ENCODE measurements at regions not wholly inside any gene's neighbourhood (a gene's known extent, or its start where the extent isn't known, plus 50 kb on each side); places are given as distances from the start of the nearest gene placed in this dataset.

DNA sequence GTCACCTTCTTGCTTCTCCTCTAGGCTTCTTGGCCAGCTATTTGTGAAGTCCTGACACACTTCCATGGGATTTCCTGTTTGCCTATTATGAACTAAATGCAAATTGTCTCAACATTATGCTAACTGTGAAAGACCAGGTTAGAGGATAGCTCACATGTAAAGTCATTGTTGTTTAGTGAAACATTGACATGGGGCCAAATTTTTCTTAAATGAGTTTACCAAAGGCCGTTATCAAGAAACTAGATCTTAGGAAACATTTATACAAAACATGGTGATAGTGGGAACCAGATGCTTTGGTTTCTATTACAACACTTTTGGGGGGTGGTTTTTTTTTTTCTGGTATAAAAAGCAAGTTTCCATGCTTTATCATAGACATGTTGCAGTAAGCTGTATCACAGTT is 466.8 kb upstream of the FAM241A start:
- TF ChIP-seq SP1 (IDR thresholded peaks at IDR 0.05) (no peak), CTCF (IDR thresholded peaks at IDR 0.05; ENCODE audit: low read depth, low read length, missing input control) (no peak), MAX (IDR thresholded peaks at IDR 0.05) (no peak), RAD21 (IDR thresholded peaks at IDR 0.05) (no peak), ATF3 (IDR thresholded peaks at IDR 0.05) (no peak), JUND (IDR thresholded peaks at IDR 0.05) (no peak), TAF1 (conservative IDR thresholded peaks at IDR 0.05) (no peak)
- TF ChIP-seq, protein P1, sequence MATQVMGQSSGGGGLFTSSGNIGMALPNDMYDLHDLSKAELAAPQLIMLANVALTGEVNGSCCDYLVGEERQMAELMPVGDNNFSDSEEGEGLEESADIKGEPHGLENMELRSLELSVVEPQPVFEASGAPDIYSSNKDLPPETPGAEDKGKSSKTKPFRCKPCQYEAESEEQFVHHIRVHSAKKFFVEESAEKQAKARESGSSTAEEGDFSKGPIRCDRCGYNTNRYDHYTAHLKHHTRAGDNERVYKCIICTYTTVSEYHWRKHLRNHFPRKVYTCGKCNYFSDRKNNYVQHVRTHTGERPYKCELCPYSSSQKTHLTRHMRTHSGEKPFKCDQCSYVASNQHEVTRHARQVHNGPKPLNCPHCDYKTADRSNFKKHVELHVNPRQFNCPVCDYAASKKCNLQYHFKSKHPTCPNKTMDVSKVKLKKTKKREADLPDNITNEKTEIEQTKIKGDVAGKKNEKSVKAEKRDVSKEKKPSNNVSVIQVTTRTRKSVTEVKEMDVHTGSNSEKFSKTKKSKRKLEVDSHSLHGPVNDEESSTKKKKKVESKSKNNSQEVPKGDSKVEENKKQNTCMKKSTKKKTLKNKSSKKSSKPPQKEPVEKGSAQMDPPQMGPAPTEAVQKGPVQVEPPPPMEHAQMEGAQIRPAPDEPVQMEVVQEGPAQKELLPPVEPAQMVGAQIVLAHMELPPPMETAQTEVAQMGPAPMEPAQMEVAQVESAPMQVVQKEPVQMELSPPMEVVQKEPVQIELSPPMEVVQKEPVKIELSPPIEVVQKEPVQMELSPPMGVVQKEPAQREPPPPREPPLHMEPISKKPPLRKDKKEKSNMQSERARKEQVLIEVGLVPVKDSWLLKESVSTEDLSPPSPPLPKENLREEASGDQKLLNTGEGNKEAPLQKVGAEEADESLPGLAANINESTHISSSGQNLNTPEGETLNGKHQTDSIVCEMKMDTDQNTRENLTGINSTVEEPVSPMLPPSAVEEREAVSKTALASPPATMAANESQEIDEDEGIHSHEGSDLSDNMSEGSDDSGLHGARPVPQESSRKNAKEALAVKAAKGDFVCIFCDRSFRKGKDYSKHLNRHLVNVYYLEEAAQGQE (IDR thresholded peaks at IDR 0.05) = no peak

Data from liver (tissue), 3 donors.